ENCODE measurements at regions not wholly inside any gene's neighbourhood (a gene's known extent, or its start where the extent isn't known, plus 50 kb on each side); places are given as distances from the start of the nearest gene placed in this dataset.

GRCh38 chr12:78455991-78456390 is 408.6 kb upstream of the SYT1 start:
- H3K4me3 ChIP-seq (ENCODE audit: low read depth, low read length) = no peak overlapping the region
- H2AFZ ChIP-seq = no peak overlapping the region
- no peak overlapping the region for H3K9ac ChIP-seq
- H3K9me3 ChIP-seq (ENCODE audit: control insufficient read depth, low read length) = no peaks in the 10 kb centered on the region
- H3K4me1 ChIP-seq = no peaks in the 10 kb centered on the region
- no peaks in the 10 kb centered on the region for H3K36me3 ChIP-seq (ENCODE audit: control insufficient read depth, insufficient read depth, low read length)
- no peak overlapping the region for H3K4me2 ChIP-seq (ENCODE audit: low read length)
- no peaks in the 10 kb centered on the region for H3K79me2 ChIP-seq
- TF ChIP-seq CTCF (IDR thresholded peaks at IDR 0.05) = no peak
- no peak overlapping the region for H3K27ac ChIP-seq
- H3K27me3 ChIP-seq (ENCODE audit: control insufficient read depth, insufficient read depth, low read length) = no peaks in the 10 kb centered on the region

GRCh38 chr12:78457938-78458337 is 406.6 kb upstream of the SYT1 start:
- TF ChIP-seq CTCF (IDR thresholded peaks at IDR 0.05) = no peak
- Histone ChIP-seq H3K27me3 (ENCODE audit: control insufficient read depth, insufficient read depth, low read length) (no peaks in the 10 kb centered on the region), H3K9ac (no peak overlapping the region), H3K4me3 (ENCODE audit: low read depth, low read length) (no peak overlapping the region), H3K79me2 (no peaks in the 10 kb centered on the region), H3K27ac (no peak overlapping the region), H2AFZ (no peak overlapping the region), H3K4me2 (ENCODE audit: low read length) (no peak overlapping the region), H3K4me1 (no peaks in the 10 kb centered on the region), H3K36me3 (ENCODE audit: control insufficient read depth, insufficient read depth, low read length) (no peaks in the 10 kb centered on the region), H3K9me3 (ENCODE audit: control insufficient read depth, low read length) (no peaks in the 10 kb centered on the region)

GRCh38 chr12:78470354-78471195 is 394.0 kb upstream of the SYT1 start:
- Histone ChIP-seq H3K27me3 (ENCODE audit: control insufficient read depth, insufficient read depth, low read length) (no peaks in the 10 kb centered on the region), H3K36me3 (ENCODE audit: control insufficient read depth, insufficient read depth, low read length) (no peaks in the 10 kb centered on the region), H3K79me2 (no peaks in the 10 kb centered on the region), H3K9ac (no peak overlapping the region), H3K27ac (no peak overlapping the region), H2AFZ (no peak overlapping the region), H3K4me1 (no peaks in the 10 kb centered on the region), H3K4me3 (ENCODE audit: low read depth, low read length) (no peak overlapping the region), H3K9me3 (ENCODE audit: control insufficient read depth, low read length) (no peaks in the 10 kb centered on the region), H3K4me2 (ENCODE audit: low read length) (no peak overlapping the region)
- TF ChIP-seq CTCF (IDR thresholded peaks at IDR 0.05) = no peak

- Histone ChIP-seq H3K4me1 (no peaks in the 10 kb centered on the region), H3K27me3 (ENCODE audit: control insufficient read depth, insufficient read depth, low read length) (no peaks in the 10 kb centered on the region), H3K9me3 (ENCODE audit: control insufficient read depth, low read length) (no peaks in the 10 kb centered on the region), H3K27ac (no peak overlapping the region), H3K4me2 (ENCODE audit: low read length) (no peak overlapping the region), H3K36me3 (ENCODE audit: control insufficient read depth, insufficient read depth, low read length) (no peaks in the 10 kb centered on the region), H2AFZ (no peak overlapping the region), H3K9ac (no peak overlapping the region), H3K4me3 (ENCODE audit: low read depth, low read length) (no peak overlapping the region), H3K79me2 (no peaks in the 10 kb centered on the region)
- TF ChIP-seq CTCF (IDR thresholded peaks at IDR 0.05) = no peak
Measured at GRCh38 chr12:78473136-78473535, 391.4 kb upstream of the SYT1 start.

GRCh38 chr12:78473561-78473960 is 391.0 kb upstream of the SYT1 start:
- no peaks in the 10 kb centered on the region for H3K36me3 ChIP-seq (ENCODE audit: control insufficient read depth, insufficient read depth, low read length)
- H3K27ac ChIP-seq = no peak overlapping the region
- no peaks in the 10 kb centered on the region for H3K27me3 ChIP-seq (ENCODE audit: control insufficient read depth, insufficient read depth, low read length)
- no peak overlapping the region for H3K4me3 ChIP-seq (ENCODE audit: low read depth, low read length)
- no peak for TF ChIP-seq CTCF (IDR thresholded peaks at IDR 0.05)
- no peaks in the 10 kb centered on the region for H3K4me1 ChIP-seq
- no peak overlapping the region for H3K9ac ChIP-seq
- no peaks in the 10 kb centered on the region for H3K9me3 ChIP-seq (ENCODE audit: control insufficient read depth, low read length)
- H3K79me2 ChIP-seq = no peaks in the 10 kb centered on the region
- no peak overlapping the region for H2AFZ ChIP-seq
- H3K4me2 ChIP-seq (ENCODE audit: low read length) = no peak overlapping the region

Measured in parathyroid adenoma (tissue), 2 donors.